DMS 273 (cell line): ENCODE measurements at regions not wholly inside any gene's neighbourhood (a gene's known extent, or its start where the extent isn't known, plus 50 kb on each side); places are given as distances from the start of the nearest gene placed in this dataset.
A peak's percentile ranks its signal among the peaks of the same experiment; 100 is the strongest.

ENCODE experiments used
- DNase-seq: peaks from one replicate; lab custom pipeline; 2025; ENCODE audit not compliant: unreplicated experiment; lab: John Stamatoyannopoulos, UW

DNA sequence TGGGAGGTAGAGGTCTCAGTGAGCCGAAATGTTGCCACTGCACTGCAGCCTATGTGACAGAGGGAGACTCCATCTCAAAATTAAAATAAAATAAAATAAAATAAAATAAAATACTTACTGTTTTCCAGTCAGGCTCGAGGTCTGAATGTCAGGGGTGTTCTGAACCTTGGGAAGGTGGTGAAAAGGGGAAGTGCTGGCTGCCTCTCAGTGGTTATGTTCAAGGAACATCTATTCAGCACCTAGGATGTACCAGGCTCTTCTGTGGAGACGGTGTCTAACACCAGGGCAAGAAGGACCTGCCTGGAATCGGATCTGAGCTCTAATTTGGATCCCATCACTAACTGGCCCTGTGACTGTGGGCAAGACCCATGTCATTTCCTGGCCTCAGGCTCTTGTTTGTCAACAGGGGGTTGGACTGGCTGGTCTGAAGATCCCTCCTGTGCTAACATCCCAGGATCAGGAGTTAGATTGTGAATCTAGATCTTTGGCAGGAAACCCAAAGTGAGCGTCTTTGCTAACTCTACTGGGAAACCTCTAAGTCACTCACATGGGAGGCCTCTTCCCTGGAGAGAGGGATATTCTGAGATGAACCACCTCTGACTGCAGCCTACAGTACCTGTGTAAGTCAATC lies 63.4 kb upstream of the SIRPG start:
- no peak for DNase-seq

DNA sequence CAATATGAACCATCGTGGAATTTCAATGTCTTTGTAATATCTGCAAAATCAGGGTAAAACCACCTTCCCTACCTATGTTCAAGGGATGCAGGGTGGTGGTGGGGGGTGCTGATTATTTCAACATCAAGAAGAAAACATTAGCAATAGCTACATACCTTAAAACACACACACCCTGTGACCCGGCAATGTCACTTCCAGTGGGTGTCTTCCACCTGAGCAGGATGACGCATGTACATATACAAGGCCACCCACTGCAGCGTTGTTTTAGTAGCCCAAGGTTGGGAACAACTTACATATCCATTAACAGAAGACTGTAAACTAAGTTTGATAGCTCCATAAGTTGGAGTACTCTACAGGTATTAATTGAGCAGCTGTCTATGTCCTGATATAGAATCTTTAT lies 62.6 kb upstream of the SIRPG start:
- DNase-seq, result no peak

DNA sequence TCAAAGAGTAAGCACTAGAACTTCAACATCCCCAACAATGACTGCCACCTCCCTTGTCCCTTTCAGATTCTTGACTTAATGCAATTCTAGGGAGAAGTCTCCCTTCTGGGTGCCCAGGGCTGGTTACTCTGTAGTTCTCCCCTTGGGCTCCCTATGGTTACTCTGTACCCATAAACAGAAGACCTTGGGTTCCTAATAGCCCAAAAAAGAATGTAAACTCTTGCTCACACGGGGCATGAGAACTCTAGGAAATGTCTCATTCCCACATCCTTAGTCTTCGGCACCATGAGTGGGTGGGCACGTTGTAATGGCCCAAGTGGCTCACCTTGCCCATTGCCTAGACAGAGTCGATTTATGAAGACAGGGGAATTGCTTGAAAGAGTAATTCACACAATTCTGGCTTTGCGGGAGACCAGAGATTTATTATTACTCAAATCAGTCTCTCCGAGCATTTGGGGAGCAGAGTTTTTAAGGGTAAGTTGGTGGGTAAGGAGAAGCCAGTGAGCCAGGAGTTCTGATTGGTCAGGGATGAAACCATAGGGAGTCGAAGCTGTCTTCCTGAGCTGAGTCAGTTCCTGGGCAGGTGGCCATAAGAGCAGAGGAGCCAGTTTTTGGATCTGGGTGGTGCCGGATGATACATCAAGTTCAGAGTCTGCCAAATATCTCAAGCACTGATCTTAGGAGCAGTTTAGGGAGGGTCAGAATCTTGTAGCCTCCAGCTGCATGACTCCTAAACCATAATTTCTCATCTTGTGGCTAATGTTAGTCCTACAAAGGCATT lies 61.2 kb upstream of the SIRPG start:
- DNase-seq, result no peak

- no peak for DNase-seq
Observed at GRCh38 chr20:1712634-1713624, 55.4 kb upstream of the SIRPG start.

DNA sequence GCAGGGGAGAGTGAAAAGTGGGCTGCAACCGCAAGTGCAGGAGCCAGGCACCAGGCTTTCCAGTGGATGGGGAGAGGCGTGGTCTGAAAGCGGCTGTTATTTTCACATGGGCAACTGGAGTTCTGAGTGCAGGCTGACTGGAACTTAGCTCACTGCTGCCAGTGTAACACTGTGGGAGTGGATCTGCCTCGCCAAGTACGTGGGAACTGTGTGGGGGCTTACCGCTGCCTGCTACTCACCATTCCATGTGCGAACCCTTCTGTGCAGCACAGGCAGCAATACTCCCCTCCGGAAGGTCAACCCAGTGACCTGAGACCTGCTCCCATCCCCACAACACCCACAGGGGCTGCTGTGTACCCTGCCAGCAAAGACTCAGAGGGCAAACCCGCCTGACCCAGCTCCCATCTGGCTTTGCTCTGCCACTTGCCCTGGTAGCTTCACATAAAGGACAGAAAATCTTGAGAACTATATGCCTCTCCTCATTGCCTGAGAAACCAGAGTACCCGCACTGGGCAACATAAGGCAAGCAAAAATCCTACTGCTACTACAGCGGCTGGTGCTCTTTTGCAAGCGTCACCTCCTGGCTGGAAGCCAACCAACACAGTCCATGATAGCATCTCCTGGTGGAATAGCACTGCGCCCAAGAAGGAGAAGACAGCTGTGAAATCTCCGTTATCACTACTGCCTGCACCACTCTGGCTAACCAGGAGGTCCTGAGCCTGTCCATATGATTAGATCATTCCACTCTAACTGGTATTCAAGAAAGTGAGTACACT lies 54.4 kb upstream of the SIRPG start:
- peak; percentile 41 for DNase-seq

DNA sequence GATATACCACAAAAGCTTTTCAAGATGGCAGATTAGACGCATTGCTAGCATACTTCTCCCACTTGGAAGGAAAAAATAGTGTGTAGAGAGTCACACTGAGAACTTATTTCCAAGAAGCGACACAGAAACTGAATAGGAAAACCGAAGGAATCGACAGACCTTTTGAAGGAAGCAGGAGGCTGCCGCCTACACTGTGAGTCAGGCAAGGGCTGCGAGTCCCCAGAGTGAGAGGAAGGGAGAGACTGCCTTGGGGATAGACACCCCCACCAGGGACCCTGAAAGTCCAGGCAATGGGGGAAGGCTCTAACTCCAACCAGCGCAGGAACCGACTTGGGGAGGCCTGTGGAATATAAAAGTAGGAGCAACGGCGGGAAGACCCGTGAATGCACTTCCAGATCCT lies 53.7 kb upstream of the SIRPG start:
- no peak for DNase-seq

GRCh38 chr20:1710484-1710883 lies 52.9 kb upstream of the SIRPG start:
- no peak for DNase-seq

DNA sequence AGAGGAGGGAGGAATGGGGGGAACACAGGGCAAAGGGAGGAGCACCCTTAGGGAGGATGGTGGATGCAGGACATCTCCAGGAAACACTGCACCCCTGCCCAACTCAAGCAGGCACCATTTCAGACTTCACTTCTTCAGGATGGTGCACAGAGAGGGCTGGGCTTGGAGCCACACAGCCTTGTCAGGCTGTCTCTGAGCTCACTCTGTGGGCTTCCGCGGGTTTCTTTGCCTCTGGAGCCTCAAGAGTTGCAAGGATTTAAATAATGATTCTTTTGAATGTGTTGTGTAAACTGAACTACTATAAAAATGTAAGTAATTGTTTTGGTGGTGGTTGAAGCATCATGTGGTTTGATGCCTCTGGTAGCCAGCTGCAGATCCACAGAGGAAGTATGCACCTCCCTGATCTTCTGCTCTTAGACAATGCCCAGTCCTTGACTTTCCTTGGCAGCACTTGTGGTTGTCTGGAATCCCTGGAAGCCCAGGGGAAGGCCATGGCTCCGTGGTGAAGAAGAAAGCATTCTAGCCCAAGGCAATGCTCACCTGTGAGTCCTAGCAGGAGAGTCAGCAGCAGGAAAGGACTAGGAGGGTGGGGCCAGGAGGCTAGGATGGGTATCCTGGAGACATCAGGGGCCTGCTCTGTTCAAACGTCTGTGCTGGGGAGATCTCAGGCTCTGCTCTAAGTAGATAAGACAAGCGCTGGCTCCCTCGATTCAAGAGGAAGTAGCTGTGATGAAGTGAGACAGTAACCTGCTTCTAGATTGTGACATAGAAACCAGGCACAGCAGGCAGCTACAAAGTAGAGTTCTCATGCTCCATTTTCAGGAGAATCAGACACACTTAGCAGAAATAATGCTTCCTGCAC lies 50.2 kb upstream of the SIRPG start:
- no peak for DNase-seq
